DOHH2 (cell line): ENCODE measurements at regions not wholly inside any gene's neighbourhood (a gene's known extent, or its start where the extent isn't known, plus 50 kb on each side); places are given as distances from the start of the nearest gene placed in this dataset.

ENCODE experiments used
- H3F3A ChIP-seq: fragments of 200-600 bp; sonication (generic), shearing (Covaris generic); 2 replicates; pipeline ENCODE4 v1.6.0; 2016; ENCODE audit warnings: antibody characterized with exemption, mild to moderate bottlenecking; ENCODE audit not compliant: control insufficient read depth, insufficient read depth
- H3K27ac ChIP-seq: fragments of 200-600 bp; sonication (generic); 2 replicates; pipeline ENCODE4 v1.5.1; 2014; ENCODE audit warnings: low read depth, mild to moderate bottlenecking, low read length, moderate library complexity
- H3K27me3 ChIP-seq: fragments of 200-600 bp; sonication (generic); 2 replicates; pipeline ENCODE4 v1.6.1; 2014; ENCODE audit warnings: mild to moderate bottlenecking, low read length, mixed read lengths; ENCODE audit not compliant: control insufficient read depth
- H3K36me3 ChIP-seq: fragments of 200-600 bp; sonication (generic); 2 replicates; pipeline ENCODE4 v1.6.1; 2014; ENCODE audit warnings: mild to moderate bottlenecking, low read length, moderate library complexity, mixed read lengths; ENCODE audit not compliant: control insufficient read depth
- H3K4me1 ChIP-seq: fragments of 200-600 bp; sonication (generic); 2 replicates; pipeline ENCODE4 v1.6.1; 2014; ENCODE audit warnings: mild to moderate bottlenecking, low read length, mixed read lengths; ENCODE audit not compliant: control insufficient read depth
- H3K4me2 ChIP-seq: fragments of 200-600 bp; sonication (generic); 2 replicates; pipeline ENCODE4 v1.6.0; 2014; ENCODE audit warnings: mild to moderate bottlenecking, low read length, moderate library complexity
- H3K4me3 ChIP-seq: fragments of 200-600 bp; sonication (generic); 2 replicates; pipeline ENCODE4 v1.5.1; 2014; ENCODE audit warnings: mild to moderate bottlenecking, low read length, mixed read lengths
- H3K79me2 ChIP-seq: fragments of 200-600 bp; sonication (generic); 2 replicates; pipeline ENCODE4 v1.6.1; 2014; ENCODE audit warnings: mild to moderate bottlenecking, low read length, mixed read lengths; ENCODE audit not compliant: control insufficient read depth
- H3K9me2 ChIP-seq: fragments of 200-600 bp; sonication (generic); replicated peaks from 2 replicates; pipeline ENCODE4 v1.6.1; 2014; ENCODE audit warnings: mild to moderate bottlenecking, low read length, mixed read lengths; ENCODE audit not compliant: control insufficient read depth
- H3K9me3 ChIP-seq: fragments of 200-600 bp; sonication (generic); 2 replicates; pipeline ENCODE4 v1.6.1; 2014; ENCODE audit warnings: antibody characterized with exemption, low read length, mixed read lengths; ENCODE audit not compliant: control insufficient read depth, insufficient read depth
- H4K20me1 ChIP-seq: fragments of 200-600 bp; sonication (generic); 2 replicates; pipeline ENCODE4 v1.6.0; 2014; ENCODE audit warnings: low read depth, mild to moderate bottlenecking, antibody characterized with exemption, low read length, moderate library complexity; ENCODE audit not compliant: control insufficient read depth, insufficient read depth
- CTCF ChIP-seq: fragments of 200-600 bp; sonication (generic); IDR thresholded peaks from one replicate; pipeline ENCODE4 v1.5.1; 2014; ENCODE audit warnings: antibody characterized with exemption, mild to moderate bottlenecking, low read depth, low read length; ENCODE audit not compliant: poor library complexity, severe bottlenecking
- EZH2phosphoT487 ChIP-seq: fragments of 200-600 bp; sonication (generic); IDR thresholded peaks from 2 replicates; pipeline ENCODE4 v1.6.1; 2017; ENCODE audit warnings: borderline replicate concordance, mild to moderate bottlenecking, antibody characterized with exemption, low read length, moderate library complexity, mixed read lengths

- no peaks in the 10 kb centered on the region for H3K79me2 ChIP-seq
- H3K4me3 ChIP-seq, result no peak overlapping the region
- no peaks in the 10 kb centered on the region for H3K4me1 ChIP-seq
- H3K27ac ChIP-seq, result no peak overlapping the region
- no peaks in the 10 kb centered on the region for H3K9me3 ChIP-seq
- H3K9me2 ChIP-seq, result no peaks in the 10 kb centered on the region
- TF ChIP-seq EZH2phosphoT487 (no peak), CTCF (no peak)
- H3K4me2 ChIP-seq, result no peak overlapping the region
- H3K36me3 ChIP-seq, result no peaks in the 10 kb centered on the region
- no peaks in the 10 kb centered on the region for H3K27me3 ChIP-seq
- no peaks in the 10 kb centered on the region for H3F3A ChIP-seq
- no peaks in the 10 kb centered on the region for H4K20me1 ChIP-seq
These were observed 83.2 kb upstream of the LIFR start for GRCh38 chr5:38639377-38640358.

DNA sequence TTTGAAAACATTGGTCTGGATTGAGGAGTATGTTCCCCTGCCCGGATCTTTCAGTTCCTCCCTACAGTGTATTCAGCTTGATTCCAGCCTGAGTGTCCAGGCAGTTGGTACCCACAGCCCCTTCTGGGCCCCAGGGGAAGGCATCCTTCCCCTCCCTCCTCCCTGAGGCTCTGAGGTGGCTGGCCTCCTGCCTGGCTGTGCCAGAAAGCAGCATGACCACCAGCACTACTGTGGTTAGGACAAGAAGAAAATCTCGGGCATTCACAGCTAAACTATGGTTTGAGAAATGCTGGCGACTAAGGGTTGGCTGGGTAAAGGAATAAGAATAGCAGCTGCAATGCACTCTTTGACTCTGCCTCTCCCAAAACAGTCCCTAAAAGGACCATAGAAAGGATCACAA is 84.6 kb upstream of the LIFR start:
- no peaks in the 10 kb centered on the region for H3F3A ChIP-seq
- no peaks in the 10 kb centered on the region for H3K27me3 ChIP-seq
- H3K4me1 ChIP-seq, result no peaks in the 10 kb centered on the region
- H3K9me2 ChIP-seq, result no peaks in the 10 kb centered on the region
- H3K36me3 ChIP-seq, result no peaks in the 10 kb centered on the region
- no peak overlapping the region for H3K4me2 ChIP-seq
- H3K9me3 ChIP-seq, result no peaks in the 10 kb centered on the region
- no peaks in the 10 kb centered on the region for H4K20me1 ChIP-seq
- no peaks in the 10 kb centered on the region for H3K79me2 ChIP-seq
- H3K27ac ChIP-seq, result no peak overlapping the region
- TF ChIP-seq CTCF, result no peak
- TF ChIP-seq EZH2phosphoT487, result no peak
- no peak overlapping the region for H3K4me3 ChIP-seq

DNA sequence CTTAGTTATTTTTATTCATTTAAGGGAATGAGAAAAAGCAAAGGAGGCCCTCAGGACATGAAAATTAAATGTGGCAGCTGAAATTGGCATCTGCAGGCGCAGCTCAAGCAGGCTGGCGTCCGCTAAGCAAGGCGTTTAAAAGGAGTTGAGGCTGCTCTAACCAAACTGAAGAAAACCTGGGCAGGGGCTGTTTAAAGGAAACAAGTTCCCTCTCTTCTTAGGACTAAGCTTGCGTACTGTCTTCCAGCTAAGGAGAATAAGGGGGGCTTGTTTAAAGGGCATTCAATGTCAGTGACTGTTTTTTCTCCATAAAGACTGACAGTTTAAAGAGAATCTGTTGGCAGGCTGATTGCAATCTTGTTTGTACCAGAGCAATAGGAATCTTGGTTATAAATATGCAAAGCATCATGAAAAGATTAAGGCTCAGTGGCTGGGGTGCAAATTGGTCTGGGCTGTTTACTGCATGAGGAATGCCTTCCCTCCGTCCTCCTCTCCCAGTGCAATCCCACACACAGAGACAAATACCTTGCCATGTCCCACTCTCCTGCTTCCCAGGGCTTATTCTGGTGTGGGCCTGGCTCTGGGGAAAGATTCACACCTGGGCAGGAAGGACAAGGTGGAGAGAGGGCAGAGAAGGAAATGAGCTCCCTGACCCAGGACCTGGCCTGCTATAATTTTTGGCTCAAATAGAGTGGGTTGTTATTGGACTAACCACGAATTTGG is 85.9 kb upstream of the LIFR start:
- no peak for TF ChIP-seq CTCF
- no peak for TF ChIP-seq EZH2phosphoT487
- no peak overlapping the region for H3K27ac ChIP-seq
- no peaks in the 10 kb centered on the region for H3F3A ChIP-seq
- H3K9me3 ChIP-seq, result no peaks in the 10 kb centered on the region
- H3K27me3 ChIP-seq, result no peaks in the 10 kb centered on the region
- no peak overlapping the region for H3K4me2 ChIP-seq
- H3K4me1 ChIP-seq, result no peaks in the 10 kb centered on the region
- no peaks in the 10 kb centered on the region for H3K36me3 ChIP-seq
- H4K20me1 ChIP-seq, result no peaks in the 10 kb centered on the region
- H3K79me2 ChIP-seq, result no peaks in the 10 kb centered on the region
- H3K4me3 ChIP-seq, result no peak overlapping the region
- H3K9me2 ChIP-seq, result no peaks in the 10 kb centered on the region
